Esophagus mucosa (tissue), 1 donor: ENCODE measurements at regions not wholly inside any gene's neighbourhood (a gene's known extent, or its start where the extent isn't known, plus 50 kb on each side); places are given as distances from the start of the nearest gene placed in this dataset.
"Not testable (repeated sequence)": the region's sequence is repeated elsewhere in the genome, so short reads cannot be mapped to it uniquely, and the experiment has no call there.

Source experiments
- ATAC-seq: fragments of 200-7000 bp; cut with Tn5 transposase; one replicate; pipeline ENCODE4 v1.9.1; 2020
- donor health status: DM: yes; HTN: yes; CAD: no.

GRCh38 chr1:2953688-2954285 is 67.5 kb upstream of the ACTRT2 start:
- no peak for ATAC-seq

- ATAC-seq = no peak
Measured at GRCh38 chr1:2955652-2956051, 65.6 kb upstream of the ACTRT2 start.

GRCh38 chr1:2956576-2956975 is 64.7 kb upstream of the ACTRT2 start:
- ATAC-seq = no peak

- ATAC-seq = no peak
Measured at GRCh38 chr1:2957329-2957728, 63.9 kb upstream of the ACTRT2 start.

GRCh38 chr1:2959881-2960280 is 61.4 kb upstream of the ACTRT2 start:
- not testable (repeated sequence) for ATAC-seq

GRCh38 chr1:2961081-2961480 is 60.2 kb upstream of the ACTRT2 start:
- no peak for ATAC-seq

GRCh38 chr1:2961661-2962060 is 59.6 kb upstream of the ACTRT2 start:
- ATAC-seq = no peak

- ATAC-seq = no peak
Measured at GRCh38 chr1:2962061-2962460, 59.2 kb upstream of the ACTRT2 start.

- no peak for ATAC-seq
Measured at GRCh38 chr1:2962541-2962940, 58.7 kb upstream of the ACTRT2 start.

- ATAC-seq = no peak
Measured at GRCh38 chr1:2962946-2963345, 58.3 kb upstream of the ACTRT2 start.

- no peak for ATAC-seq
Measured at GRCh38 chr1:2965676-2966075, 55.6 kb upstream of the ACTRT2 start.

GRCh38 chr1:2966449-2967328 is 54.6 kb upstream of the ACTRT2 start:
- ATAC-seq = no peak

GRCh38 chr1:2967329-2967725 is 53.9 kb upstream of the ACTRT2 start:
- ATAC-seq = no peak

- no peak for ATAC-seq
Measured at GRCh38 chr1:2967881-2968280, 53.4 kb upstream of the ACTRT2 start.

GRCh38 chr1:2968471-2968881 is 52.8 kb upstream of the ACTRT2 start:
- ATAC-seq = no peak

GRCh38 chr1:2969011-2969844 is 52.0 kb upstream of the ACTRT2 start:
- no peak for ATAC-seq

GRCh38 chr1:2969845-2970291 is 51.4 kb upstream of the ACTRT2 start:
- ATAC-seq = no peak

GRCh38 chr1:2970311-2971071 is 50.8 kb upstream of the ACTRT2 start:
- ATAC-seq = no peak

GRCh38 chr1:2971101-2971501 is 50.2 kb upstream of the ACTRT2 start:
- no peak for ATAC-seq
